MM.1S (cell line): ENCODE measurements at regions not wholly inside any gene's neighbourhood (a gene's known extent, or its start where the extent isn't known, plus 50 kb on each side); places are given as distances from the start of the nearest gene placed in this dataset.

Experiments
- EZH2phosphoT487 ChIP-seq: fragments of 300-600 bp; sonication (generic); IDR thresholded peaks from 2 replicates; pipeline ENCODE4 v1.6.1; 2018; ENCODE audit warnings: antibody characterized with exemption, low read length
- TF ChIP-seq, protein P1 (sequence below): fragments of 300-600 bp; sonication (generic); IDR thresholded peaks from 2 replicates; pipeline ENCODE4 v1.5.1; 2016; ENCODE audit warnings: antibody characterized with exemption, low read length, mixed read lengths

DNA sequence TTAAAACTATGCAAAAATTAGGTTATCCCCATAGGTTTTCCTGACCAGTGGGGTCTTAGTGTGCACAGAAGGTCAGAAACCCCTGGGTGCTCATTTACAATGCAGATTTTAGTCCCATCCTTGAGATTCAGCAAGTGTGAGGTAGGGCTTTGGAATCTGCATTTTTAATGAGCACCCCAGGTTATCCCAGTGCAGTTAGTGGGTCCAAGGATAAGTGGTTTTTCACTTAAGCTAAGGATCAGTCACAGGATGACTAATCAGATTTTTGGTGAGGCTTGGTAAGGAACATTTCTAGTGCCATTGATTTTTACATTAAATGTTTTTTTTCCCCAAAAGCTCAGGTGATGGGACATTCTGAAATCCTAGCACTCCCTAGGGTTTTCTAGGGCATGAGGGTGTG lies 50.7 kb upstream of the MGAT5 start:
- TF ChIP-seq, protein P1, sequence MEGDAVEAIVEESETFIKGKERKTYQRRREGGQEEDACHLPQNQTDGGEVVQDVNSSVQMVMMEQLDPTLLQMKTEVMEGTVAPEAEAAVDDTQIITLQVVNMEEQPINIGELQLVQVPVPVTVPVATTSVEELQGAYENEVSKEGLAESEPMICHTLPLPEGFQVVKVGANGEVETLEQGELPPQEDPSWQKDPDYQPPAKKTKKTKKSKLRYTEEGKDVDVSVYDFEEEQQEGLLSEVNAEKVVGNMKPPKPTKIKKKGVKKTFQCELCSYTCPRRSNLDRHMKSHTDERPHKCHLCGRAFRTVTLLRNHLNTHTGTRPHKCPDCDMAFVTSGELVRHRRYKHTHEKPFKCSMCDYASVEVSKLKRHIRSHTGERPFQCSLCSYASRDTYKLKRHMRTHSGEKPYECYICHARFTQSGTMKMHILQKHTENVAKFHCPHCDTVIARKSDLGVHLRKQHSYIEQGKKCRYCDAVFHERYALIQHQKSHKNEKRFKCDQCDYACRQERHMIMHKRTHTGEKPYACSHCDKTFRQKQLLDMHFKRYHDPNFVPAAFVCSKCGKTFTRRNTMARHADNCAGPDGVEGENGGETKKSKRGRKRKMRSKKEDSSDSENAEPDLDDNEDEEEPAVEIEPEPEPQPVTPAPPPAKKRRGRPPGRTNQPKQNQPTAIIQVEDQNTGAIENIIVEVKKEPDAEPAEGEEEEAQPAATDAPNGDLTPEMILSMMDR: no peak
- no peak for TF ChIP-seq EZH2phosphoT487
